ENCODE measurements at regions not wholly inside any gene's neighbourhood (a gene's known extent, or its start where the extent isn't known, plus 50 kb on each side); places are given as distances from the start of the nearest gene placed in this dataset.

- H3K36me3 ChIP-seq = no peaks in the 10 kb centered on the region
- no peak for DNase-seq (ENCODE audit: low spot score)
- WGBS = 97% methylated on average over 8 of the region's 8 CpGs
- no peaks in the 10 kb centered on the region for H3K9me3 ChIP-seq
- TF ChIP-seq, protein P1, sequence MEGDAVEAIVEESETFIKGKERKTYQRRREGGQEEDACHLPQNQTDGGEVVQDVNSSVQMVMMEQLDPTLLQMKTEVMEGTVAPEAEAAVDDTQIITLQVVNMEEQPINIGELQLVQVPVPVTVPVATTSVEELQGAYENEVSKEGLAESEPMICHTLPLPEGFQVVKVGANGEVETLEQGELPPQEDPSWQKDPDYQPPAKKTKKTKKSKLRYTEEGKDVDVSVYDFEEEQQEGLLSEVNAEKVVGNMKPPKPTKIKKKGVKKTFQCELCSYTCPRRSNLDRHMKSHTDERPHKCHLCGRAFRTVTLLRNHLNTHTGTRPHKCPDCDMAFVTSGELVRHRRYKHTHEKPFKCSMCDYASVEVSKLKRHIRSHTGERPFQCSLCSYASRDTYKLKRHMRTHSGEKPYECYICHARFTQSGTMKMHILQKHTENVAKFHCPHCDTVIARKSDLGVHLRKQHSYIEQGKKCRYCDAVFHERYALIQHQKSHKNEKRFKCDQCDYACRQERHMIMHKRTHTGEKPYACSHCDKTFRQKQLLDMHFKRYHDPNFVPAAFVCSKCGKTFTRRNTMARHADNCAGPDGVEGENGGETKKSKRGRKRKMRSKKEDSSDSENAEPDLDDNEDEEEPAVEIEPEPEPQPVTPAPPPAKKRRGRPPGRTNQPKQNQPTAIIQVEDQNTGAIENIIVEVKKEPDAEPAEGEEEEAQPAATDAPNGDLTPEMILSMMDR (IDR thresholded peaks at IDR 0.05) = no peak
- H3K27me3 ChIP-seq (replicated peaks; ENCODE audit: insufficient read depth) = no peaks in the 10 kb centered on the region
- H3K4me1 ChIP-seq (replicated peaks) = no peaks in the 10 kb centered on the region
- no peak overlapping the region for H3K4me3 ChIP-seq
- intact Hi-C loops (cut with DNase I) = no loop called here
- H3K27ac ChIP-seq = no peak overlapping the region
These were observed 1499.6 kb upstream of the TMEM132C start for GRCh38 chr12:126767334-126767733.

DNA sequence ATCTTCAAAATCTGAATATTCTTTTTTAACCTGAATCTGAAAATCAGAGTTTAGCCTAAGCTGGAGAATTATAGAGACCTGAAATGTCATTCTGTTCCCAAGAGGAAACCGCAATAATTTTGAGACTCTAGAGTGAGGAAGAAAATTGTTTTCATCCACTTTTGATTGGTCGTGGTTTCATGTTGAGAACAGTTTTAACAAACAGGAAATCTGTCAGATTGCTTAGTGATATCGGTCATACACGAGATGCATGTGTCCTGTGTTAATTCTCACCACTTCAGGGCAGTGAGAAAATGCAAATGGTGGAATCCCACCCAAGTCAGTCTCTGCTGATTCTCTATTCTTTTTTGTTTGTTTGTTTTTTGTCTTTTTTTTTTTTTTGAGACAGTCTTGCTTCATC, 1498.5 kb upstream of the TMEM132C start:
- TF ChIP-seq POLR2A (IDR thresholded peaks at IDR 0.05) (no peak), POLR2AphosphoS5 (IDR thresholded peaks at IDR 0.05) (no peak)
- TF ChIP-seq, protein P1 (IDR thresholded peaks at IDR 0.05) = no peak
- H3K4me1 ChIP-seq (replicated peaks) = no peaks in the 10 kb centered on the region
- H3K9me3 ChIP-seq = no peaks in the 10 kb centered on the region
- H3K4me3 ChIP-seq = no peak overlapping the region
- no peak for DNase-seq (ENCODE audit: low spot score)
- H3K36me3 ChIP-seq = no peaks in the 10 kb centered on the region
- H3K27ac ChIP-seq = no peak overlapping the region
- intact Hi-C loops (cut with DNase I) = no loop called here
- no peaks in the 10 kb centered on the region for H3K27me3 ChIP-seq (replicated peaks; ENCODE audit: insufficient read depth)
- WGBS = 77% methylated on average over 4 of the region's 4 CpGs

DNA sequence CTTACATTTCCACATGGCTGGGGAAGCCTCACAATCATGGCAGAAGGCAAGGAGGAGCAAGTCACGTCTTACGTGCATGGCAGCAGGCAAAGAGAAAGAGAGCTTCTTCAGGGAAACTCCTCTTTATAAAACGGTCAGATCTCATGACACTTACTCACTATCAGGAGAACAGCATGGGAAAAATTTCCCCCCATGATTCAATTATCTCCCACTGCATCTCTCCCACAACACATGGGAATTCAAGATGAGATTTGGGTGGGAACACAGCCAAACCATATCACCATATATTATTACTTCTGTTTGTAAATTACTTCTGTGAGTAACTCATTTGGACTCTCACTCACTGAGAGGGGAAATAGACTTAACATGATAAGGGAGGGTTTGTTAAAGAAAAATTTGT, 1496.8 kb upstream of the TMEM132C start:
- Histone ChIP-seq H3K4me3 (no peak overlapping the region), H3K4me1 (replicated peaks) (no peaks in the 10 kb centered on the region), H3K9me3 (no peaks in the 10 kb centered on the region), H3K27ac (no peak overlapping the region), H3K27me3 (replicated peaks; ENCODE audit: insufficient read depth) (no peaks in the 10 kb centered on the region), H3K36me3 (no peaks in the 10 kb centered on the region)
- intact Hi-C loops (cut with DNase I) = no loop called here
- 77% methylated on average over 3 of the region's 3 CpGs for WGBS
- TF ChIP-seq POLR2A (IDR thresholded peaks at IDR 0.05) = no peak
- TF ChIP-seq, protein P1 (IDR thresholded peaks at IDR 0.05) = no peak
- no peak for TF ChIP-seq POLR2AphosphoS5 (IDR thresholded peaks at IDR 0.05)
- no peak for DNase-seq (ENCODE audit: low spot score)

GRCh38 chr12:126772171-126772864, 1494.7 kb upstream of the TMEM132C start:
- no peak overlapping the region for H3K27ac ChIP-seq
- DNase-seq (ENCODE audit: low spot score) = no peak
- H3K4me1 ChIP-seq (replicated peaks) = no peaks in the 10 kb centered on the region
- H3K27me3 ChIP-seq (replicated peaks; ENCODE audit: insufficient read depth) = no peaks in the 10 kb centered on the region
- TF ChIP-seq POLR2A (IDR thresholded peaks at IDR 0.05) (no peak), POLR2AphosphoS5 (IDR thresholded peaks at IDR 0.05) (no peak)
- TF ChIP-seq, protein P1 (IDR thresholded peaks at IDR 0.05) = no peak
- 82% methylated on average over 18 of the region's 18 CpGs for WGBS
- H3K9me3 ChIP-seq = no peaks in the 10 kb centered on the region
- no peaks in the 10 kb centered on the region for H3K36me3 ChIP-seq
- no peak overlapping the region for H3K4me3 ChIP-seq
- intact Hi-C loops (cut with DNase I) = no loop called here

- intact Hi-C loops (cut with DNase I) = no loop called here
- no peak overlapping the region for H3K27ac ChIP-seq
- TF ChIP-seq POLR2A (IDR thresholded peaks at IDR 0.05) (no peak), POLR2AphosphoS5 (IDR thresholded peaks at IDR 0.05) (no peak)
- TF ChIP-seq, protein P1 (IDR thresholded peaks at IDR 0.05) = no peak
- no peak overlapping the region for H3K4me3 ChIP-seq
- WGBS = 85% methylated on average over 5 of the region's 5 CpGs
- H3K9me3 ChIP-seq = no peaks in the 10 kb centered on the region
- DNase-seq (ENCODE audit: low spot score) = no peak
- no peaks in the 10 kb centered on the region for H3K4me1 ChIP-seq (replicated peaks)
- no peaks in the 10 kb centered on the region for H3K27me3 ChIP-seq (replicated peaks; ENCODE audit: insufficient read depth)
- H3K36me3 ChIP-seq = no peaks in the 10 kb centered on the region
These were observed 1494.0 kb upstream of the TMEM132C start for GRCh38 chr12:126773012-126773411.

Measured in prostate gland (tissue), 2 donors.